BJ (cell line): ENCODE measurements at regions not wholly inside any gene's neighbourhood (a gene's known extent, or its start where the extent isn't known, plus 50 kb on each side); places are given as distances from the start of the nearest gene placed in this dataset.

Source experiments
- CTCF ChIA-PET: fragments of 350-600 bp; formaldehyde crosslinking; extraction: SDS; loops from one replicate; lab custom pipeline; 2021; ENCODE audit warnings: antibody characterized with exemption, inconsistent platforms; lab: Yijun Ruan, JAX
- POLR2A ChIA-PET: fragments of 300-600 bp; sonication (Branson Sonifier 250); formaldehyde crosslinking; extraction: SDS; loops from one replicate; lab custom pipeline; 2021; ENCODE audit warnings: antibody characterized with exemption; lab: Charles Lee
- DNase-seq: peaks from one replicate; pipeline ENCODE4 v3.0.0-alpha.2; 2011; ENCODE audit warnings: low read depth
- H3K27me3 ChIP-seq: 2 replicates; pipeline ENCODE4 v1.6.0; 2011; ENCODE audit warnings: low read length; ENCODE audit not compliant: control insufficient read depth, insufficient read depth
- H3K36me3 ChIP-seq: 2 replicates; pipeline ENCODE4 v1.5.1; 2011; ENCODE audit warnings: low read length; ENCODE audit not compliant: control insufficient read depth, insufficient read depth
- H3K4me3 ChIP-seq: 2 replicates; pipeline ENCODE4 v1.5.1; 2011; ENCODE audit warnings: low read depth, mild to moderate bottlenecking, control low read depth, low read length
- TF ChIP-seq, protein P1 (sequence below): IDR thresholded peaks from 2 replicates; pipeline ENCODE4 v1.5.1; 2011; ENCODE audit warnings: low read depth, mild to moderate bottlenecking, control low read depth, inconsistent platforms, low read length, moderate library complexity; ENCODE audit not compliant: insufficient read depth

- no peak for DNase-seq
- TF ChIP-seq, protein P1, sequence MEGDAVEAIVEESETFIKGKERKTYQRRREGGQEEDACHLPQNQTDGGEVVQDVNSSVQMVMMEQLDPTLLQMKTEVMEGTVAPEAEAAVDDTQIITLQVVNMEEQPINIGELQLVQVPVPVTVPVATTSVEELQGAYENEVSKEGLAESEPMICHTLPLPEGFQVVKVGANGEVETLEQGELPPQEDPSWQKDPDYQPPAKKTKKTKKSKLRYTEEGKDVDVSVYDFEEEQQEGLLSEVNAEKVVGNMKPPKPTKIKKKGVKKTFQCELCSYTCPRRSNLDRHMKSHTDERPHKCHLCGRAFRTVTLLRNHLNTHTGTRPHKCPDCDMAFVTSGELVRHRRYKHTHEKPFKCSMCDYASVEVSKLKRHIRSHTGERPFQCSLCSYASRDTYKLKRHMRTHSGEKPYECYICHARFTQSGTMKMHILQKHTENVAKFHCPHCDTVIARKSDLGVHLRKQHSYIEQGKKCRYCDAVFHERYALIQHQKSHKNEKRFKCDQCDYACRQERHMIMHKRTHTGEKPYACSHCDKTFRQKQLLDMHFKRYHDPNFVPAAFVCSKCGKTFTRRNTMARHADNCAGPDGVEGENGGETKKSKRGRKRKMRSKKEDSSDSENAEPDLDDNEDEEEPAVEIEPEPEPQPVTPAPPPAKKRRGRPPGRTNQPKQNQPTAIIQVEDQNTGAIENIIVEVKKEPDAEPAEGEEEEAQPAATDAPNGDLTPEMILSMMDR, result no peak
- Histone ChIP-seq H3K4me3 (no peak overlapping the region), H3K27me3 (no peaks in the 10 kb centered on the region), H3K36me3 (no peaks in the 10 kb centered on the region)
- ChIA-PET POLR2A (no interaction called here), CTCF (no interaction called here)
These were observed 130.1 kb upstream of the DKK2 start for GRCh38 chr4:107166181-107166580.

- POLR2A ChIA-PET, result no interaction called here
- CTCF ChIA-PET, result interaction anchor here (0.5 kb wide), 1 partner anchor 20 kb away, joined by 4 read pairs; no protein-coding TSS in a partner anchor
- TF ChIP-seq, protein P1, result no peak
These were observed 128.9 kb upstream of the DKK2 start for GRCh38 chr4:107164962-107165475.

GRCh38 chr4:107156443-107156842 is 120.3 kb upstream of the DKK2 start:
- POLR2A ChIA-PET, result no interaction called here

More at GRCh38 chr4:107164962-107165475, 128.9 kb upstream of the DKK2 start:
- Histone ChIP-seq H3K27me3 (no peaks in the 10 kb centered on the region), H3K4me3 (no peak overlapping the region), H3K36me3 (no peaks in the 10 kb centered on the region)
- DNase-seq, result no peak

DNA sequence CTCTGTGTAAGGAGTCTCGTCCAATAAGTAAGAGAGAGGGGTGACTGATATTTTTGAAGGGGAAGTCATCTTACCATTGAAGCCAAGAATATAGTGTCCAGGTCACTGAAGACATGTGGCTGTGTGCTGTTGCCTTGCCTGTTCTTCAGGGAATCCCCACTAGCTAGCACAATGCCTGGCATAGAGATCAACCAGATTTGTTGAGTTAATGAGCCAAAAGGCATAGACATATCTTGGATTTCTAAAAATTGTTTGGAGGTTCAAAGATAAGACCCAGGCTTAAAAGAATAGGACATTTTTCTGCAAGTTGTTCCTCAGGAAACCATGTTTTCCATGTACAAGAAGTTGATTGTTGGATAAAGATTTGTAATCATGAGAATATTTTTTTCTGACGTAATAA is 119.3 kb upstream of the DKK2 start:
- ChIA-PET CTCF (no interaction called here), POLR2A (no interaction called here)
- no peaks in the 10 kb centered on the region for H3K27me3 ChIP-seq
- TF ChIP-seq, protein P1, result no peak
- H3K4me3 ChIP-seq, result no peak overlapping the region
- H3K36me3 ChIP-seq, result no peaks in the 10 kb centered on the region
- no peak for DNase-seq

More at GRCh38 chr4:107156443-107156842, 120.3 kb upstream of the DKK2 start:
- no peak overlapping the region for H3K4me3 ChIP-seq
- H3K36me3 ChIP-seq, result no peaks in the 10 kb centered on the region
- CTCF ChIA-PET, result no interaction called here
- no peaks in the 10 kb centered on the region for H3K27me3 ChIP-seq
- DNase-seq, result no peak
- TF ChIP-seq, protein P1, result no peak

GRCh38 chr4:107153956-107154355 is 117.8 kb upstream of the DKK2 start:
- no peak for DNase-seq
- TF ChIP-seq, protein P1, result no peak
- ChIA-PET POLR2A (no interaction called here), CTCF (no interaction called here)
- Histone ChIP-seq H3K36me3 (no peaks in the 10 kb centered on the region), H3K27me3 (no peaks in the 10 kb centered on the region), H3K4me3 (no peak overlapping the region)
